Astrocyte (in vitro differentiated cells and primary cell): ENCODE measurements at regions not wholly inside any gene's neighbourhood (a gene's known extent, or its start where the extent isn't known, plus 50 kb on each side); places are given as distances from the start of the nearest gene placed in this dataset.

Experiments used
- DNase-seq: peaks from one replicate; pipeline ENCODE4 v3.0.0-alpha.2; 2010; ENCODE audit warnings: low read depth
- FAIRE-seq: peaks from 2 replicates; lab custom pipeline; 2011; peaks lifted over from hg19 to GRCh38; lab: Jason Lieb, UNC
- H2AFZ ChIP-seq: 2 replicates; pipeline ENCODE4 v1.6.0; 2012; ENCODE audit warnings: low read depth, low read length, inconsistent platforms
- H3K27ac ChIP-seq: 2 replicates; pipeline ENCODE4 v1.5.1; 2011; ENCODE audit warnings: low read depth, low read length, inconsistent platforms
- H3K27me3 ChIP-seq: 2 replicates; pipeline ENCODE4 v1.6.0; 2011; ENCODE audit warnings: low read length, inconsistent platforms; ENCODE audit not compliant: insufficient read depth
- H3K36me3 ChIP-seq: 2 replicates; pipeline ENCODE4 v1.5.1; 2011; ENCODE audit warnings: low read length, inconsistent platforms; ENCODE audit not compliant: insufficient read depth
- H3K4me1 ChIP-seq: 2 replicates; pipeline ENCODE4 v1.5.1; 2011; ENCODE audit warnings: low read length, inconsistent platforms; ENCODE audit not compliant: insufficient read depth
- H3K4me2 ChIP-seq: 2 replicates; pipeline ENCODE4 v1.6.0; 2012; ENCODE audit warnings: low read length, inconsistent platforms
- H3K4me3 ChIP-seq: 2 replicates; pipeline ENCODE4 v1.5.1; 2011; ENCODE audit warnings: low read depth, mild to moderate bottlenecking, low read length, inconsistent platforms; ENCODE audit not compliant: insufficient read depth
- H3K79me2 ChIP-seq: 2 replicates; pipeline ENCODE4 v1.6.0; 2012; ENCODE audit warnings: mild to moderate bottlenecking, low read length, inconsistent platforms; ENCODE audit not compliant: insufficient read depth
- H3K9ac ChIP-seq: 2 replicates; pipeline ENCODE4 v1.6.0; 2012; ENCODE audit warnings: mild to moderate bottlenecking, low read length, inconsistent platforms
- H3K9me3 ChIP-seq: 2 replicates; pipeline ENCODE4 v1.5.1; 2012; ENCODE audit warnings: low read depth, mild to moderate bottlenecking, low read length, inconsistent platforms; ENCODE audit not compliant: insufficient read depth
- H4K20me1 ChIP-seq: 2 replicates; pipeline ENCODE4 v1.6.0; 2012; ENCODE audit warnings: low read length, inconsistent platforms; ENCODE audit not compliant: insufficient read depth
- H3K27ac Mint-ChIP-seq: one replicate; pipeline ENCODE4 v1.8.0; 2021; ENCODE audit warnings: mild to moderate bottlenecking, mixed read lengths; ENCODE audit not compliant: unreplicated experiment
- H3K27me3 Mint-ChIP-seq: one replicate; pipeline ENCODE4 v1.8.0; 2021; ENCODE audit warnings: low read depth, mixed read lengths; ENCODE audit not compliant: unreplicated experiment
- H3K36me3 Mint-ChIP-seq: one replicate; pipeline ENCODE4 v1.8.0; 2021; ENCODE audit warnings: low read depth, mixed read lengths; ENCODE audit not compliant: unreplicated experiment
- H3K4me1 Mint-ChIP-seq: one replicate; pipeline ENCODE4 v1.8.0; 2021; ENCODE audit warnings: low read depth, mixed read lengths; ENCODE audit not compliant: unreplicated experiment
- H3K4me3 Mint-ChIP-seq: one replicate; pipeline ENCODE4 v1.8.0; 2021; ENCODE audit warnings: mild to moderate bottlenecking, moderate library complexity, mixed read lengths; ENCODE audit not compliant: unreplicated experiment
- H3K9me3 Mint-ChIP-seq: one replicate; pipeline ENCODE4 v1.8.0; 2021; ENCODE audit warnings: mild to moderate bottlenecking, mixed read lengths; ENCODE audit not compliant: unreplicated experiment
- EZH2 ChIP-seq: IDR thresholded peaks from 2 replicates; pipeline ENCODE4 v1.6.1; 2012; ENCODE audit warnings: mild to moderate bottlenecking, low read length, inconsistent platforms; ENCODE audit not compliant: insufficient read depth
- TF ChIP-seq, protein P1 (sequence below): IDR thresholded peaks from 2 replicates; pipeline ENCODE4 v1.5.1; 2011; ENCODE audit warnings: low read depth, mild to moderate bottlenecking, inconsistent platforms, low read length, moderate library complexity; ENCODE audit not compliant: insufficient read depth

GRCh38 chr12:19613051-19613535 lies 173.8 kb downstream of the AEBP2 start:
- no peaks in the 10 kb centered on the region for H3K27me3 Mint-ChIP-seq

GRCh38 chr12:19614601-19615383 lies 175.5 kb downstream of the AEBP2 start:
- Histone ChIP-seq H3K4me1 (no peaks in the 10 kb centered on the region), H3K4me2 (no peak overlapping the region), H3K36me3 (no peaks in the 10 kb centered on the region), H3K79me2 (no peaks in the 10 kb centered on the region), H3K4me3 (no peak overlapping the region), H3K27me3 (no peaks in the 10 kb centered on the region), H4K20me1 (no peaks in the 10 kb centered on the region), H2AFZ (no peak overlapping the region), H3K9me3 (no peaks in the 10 kb centered on the region), H3K27ac (no peak overlapping the region), H3K9ac (no peak overlapping the region)
- TF ChIP-seq, protein P1, sequence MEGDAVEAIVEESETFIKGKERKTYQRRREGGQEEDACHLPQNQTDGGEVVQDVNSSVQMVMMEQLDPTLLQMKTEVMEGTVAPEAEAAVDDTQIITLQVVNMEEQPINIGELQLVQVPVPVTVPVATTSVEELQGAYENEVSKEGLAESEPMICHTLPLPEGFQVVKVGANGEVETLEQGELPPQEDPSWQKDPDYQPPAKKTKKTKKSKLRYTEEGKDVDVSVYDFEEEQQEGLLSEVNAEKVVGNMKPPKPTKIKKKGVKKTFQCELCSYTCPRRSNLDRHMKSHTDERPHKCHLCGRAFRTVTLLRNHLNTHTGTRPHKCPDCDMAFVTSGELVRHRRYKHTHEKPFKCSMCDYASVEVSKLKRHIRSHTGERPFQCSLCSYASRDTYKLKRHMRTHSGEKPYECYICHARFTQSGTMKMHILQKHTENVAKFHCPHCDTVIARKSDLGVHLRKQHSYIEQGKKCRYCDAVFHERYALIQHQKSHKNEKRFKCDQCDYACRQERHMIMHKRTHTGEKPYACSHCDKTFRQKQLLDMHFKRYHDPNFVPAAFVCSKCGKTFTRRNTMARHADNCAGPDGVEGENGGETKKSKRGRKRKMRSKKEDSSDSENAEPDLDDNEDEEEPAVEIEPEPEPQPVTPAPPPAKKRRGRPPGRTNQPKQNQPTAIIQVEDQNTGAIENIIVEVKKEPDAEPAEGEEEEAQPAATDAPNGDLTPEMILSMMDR, result no peak
- no peak for TF ChIP-seq EZH2
- no peak for FAIRE-seq
- Mint-ChIP-seq H3K27ac (no peak overlapping the region), H3K4me1 (no peaks in the 10 kb centered on the region), H3K9me3 (peaks cover 9% of the 10 kb centered on the region), H3K27me3 (no peaks in the 10 kb centered on the region), H3K4me3 (no peak overlapping the region), H3K36me3 (peaks cover 5% of the 10 kb centered on the region)
- no peak for DNase-seq

More at GRCh38 chr12:19613051-19613535, 173.8 kb downstream of the AEBP2 start:
- Histone ChIP-seq H4K20me1 (no peaks in the 10 kb centered on the region), H3K4me3 (no peak overlapping the region), H3K79me2 (no peaks in the 10 kb centered on the region), H3K27ac (no peak overlapping the region), H3K9me3 (no peaks in the 10 kb centered on the region), H3K27me3 (no peaks in the 10 kb centered on the region), H3K4me2 (no peak overlapping the region), H3K9ac (no peak overlapping the region), H3K36me3 (no peaks in the 10 kb centered on the region), H2AFZ (no peak overlapping the region), H3K4me1 (no peaks in the 10 kb centered on the region)
- FAIRE-seq (no peak), DNase-seq (no peak)
- TF ChIP-seq, protein P1, result no peak
- TF ChIP-seq EZH2, result no peak
- H3K9me3 Mint-ChIP-seq, result peaks cover 9% of the 10 kb centered on the region
- H3K4me1 Mint-ChIP-seq, result no peaks in the 10 kb centered on the region
- no peak overlapping the region for H3K4me3 Mint-ChIP-seq
- peaks cover 5% of the 10 kb centered on the region for H3K36me3 Mint-ChIP-seq
- no peak overlapping the region for H3K27ac Mint-ChIP-seq

GRCh38 chr12:19615384-19615725 lies 176.1 kb downstream of the AEBP2 start:
- no peaks in the 10 kb centered on the region for H3K79me2 ChIP-seq
- H4K20me1 ChIP-seq, result no peaks in the 10 kb centered on the region
- Mint-ChIP-seq H3K4me3 (no peak overlapping the region), H3K4me1 (no peaks in the 10 kb centered on the region), H3K36me3 (peaks cover 5% of the 10 kb centered on the region), H3K9me3 (peaks cover 9% of the 10 kb centered on the region), H3K27ac (no peak overlapping the region), H3K27me3 (no peaks in the 10 kb centered on the region)
- H3K9ac ChIP-seq, result no peak overlapping the region
- no peaks in the 10 kb centered on the region for H3K9me3 ChIP-seq
- DNase-seq (no peak), FAIRE-seq (no peak)
- no peak overlapping the region for H2AFZ ChIP-seq
- H3K4me1 ChIP-seq, result peaks cover 3% of the 10 kb centered on the region
- no peak overlapping the region for H3K27ac ChIP-seq
- H3K36me3 ChIP-seq, result no peaks in the 10 kb centered on the region
- no peaks in the 10 kb centered on the region for H3K27me3 ChIP-seq
- no peak for TF ChIP-seq EZH2
- TF ChIP-seq, protein P1, result no peak
- no peak overlapping the region for H3K4me3 ChIP-seq
- H3K4me2 ChIP-seq, result no peak overlapping the region
